GM13977 (cell line): ENCODE measurements at regions not wholly inside any gene's neighbourhood (a gene's known extent, or its start where the extent isn't known, plus 50 kb on each side); places are given as distances from the start of the nearest gene placed in this dataset.

Experiments used
- DNase-seq: peaks from one replicate; pipeline ENCODE4 v3.0.0; 2012; ENCODE audit warnings: low spot score
- in situ Hi-C: fragments of 300-500 bp; cut with MboI; formaldehyde crosslinking; loops from one replicate; pipeline ENCODE4 v1.12.0; 2022; ENCODE audit warnings: low sequenced_read_pairs, low pct_unique_long_range_greater_than_20kb, mixed read lengths, inconsistent platforms; ENCODE audit not compliant: unreplicated experiment
- TF ChIP-seq, protein P1 (sequence below): IDR thresholded peaks from 2 replicates; pipeline ENCODE4 v1.5.1; 2012; ENCODE audit warnings: mild to moderate bottlenecking, control low read depth; ENCODE audit not compliant: insufficient read depth; ENCODE audit errors: extremely low read depth, missing control alignments

DNA sequence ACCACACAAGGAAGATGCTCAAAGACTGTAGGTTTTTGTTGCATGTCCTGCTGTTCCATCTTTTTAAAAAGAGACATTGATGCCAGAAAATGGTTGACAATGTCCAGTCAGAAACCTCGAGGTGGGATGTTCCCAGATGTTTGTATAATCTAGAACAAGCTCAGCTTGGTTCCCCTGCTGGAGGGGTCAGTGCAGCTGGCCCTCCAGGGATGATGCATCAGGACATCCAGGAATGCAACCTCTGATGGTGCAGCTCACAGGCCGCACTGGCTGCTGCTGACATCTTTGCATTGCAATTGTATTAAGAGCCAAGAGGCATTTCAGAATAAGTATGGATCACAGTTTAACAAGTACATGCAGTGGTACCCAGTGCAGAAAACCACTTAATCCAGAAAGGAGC, 122.4 kb downstream of the MED10 start:
- in situ Hi-C loops = no loop called here
- TF ChIP-seq, protein P1, sequence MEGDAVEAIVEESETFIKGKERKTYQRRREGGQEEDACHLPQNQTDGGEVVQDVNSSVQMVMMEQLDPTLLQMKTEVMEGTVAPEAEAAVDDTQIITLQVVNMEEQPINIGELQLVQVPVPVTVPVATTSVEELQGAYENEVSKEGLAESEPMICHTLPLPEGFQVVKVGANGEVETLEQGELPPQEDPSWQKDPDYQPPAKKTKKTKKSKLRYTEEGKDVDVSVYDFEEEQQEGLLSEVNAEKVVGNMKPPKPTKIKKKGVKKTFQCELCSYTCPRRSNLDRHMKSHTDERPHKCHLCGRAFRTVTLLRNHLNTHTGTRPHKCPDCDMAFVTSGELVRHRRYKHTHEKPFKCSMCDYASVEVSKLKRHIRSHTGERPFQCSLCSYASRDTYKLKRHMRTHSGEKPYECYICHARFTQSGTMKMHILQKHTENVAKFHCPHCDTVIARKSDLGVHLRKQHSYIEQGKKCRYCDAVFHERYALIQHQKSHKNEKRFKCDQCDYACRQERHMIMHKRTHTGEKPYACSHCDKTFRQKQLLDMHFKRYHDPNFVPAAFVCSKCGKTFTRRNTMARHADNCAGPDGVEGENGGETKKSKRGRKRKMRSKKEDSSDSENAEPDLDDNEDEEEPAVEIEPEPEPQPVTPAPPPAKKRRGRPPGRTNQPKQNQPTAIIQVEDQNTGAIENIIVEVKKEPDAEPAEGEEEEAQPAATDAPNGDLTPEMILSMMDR = no peak
- no peak for DNase-seq

DNA sequence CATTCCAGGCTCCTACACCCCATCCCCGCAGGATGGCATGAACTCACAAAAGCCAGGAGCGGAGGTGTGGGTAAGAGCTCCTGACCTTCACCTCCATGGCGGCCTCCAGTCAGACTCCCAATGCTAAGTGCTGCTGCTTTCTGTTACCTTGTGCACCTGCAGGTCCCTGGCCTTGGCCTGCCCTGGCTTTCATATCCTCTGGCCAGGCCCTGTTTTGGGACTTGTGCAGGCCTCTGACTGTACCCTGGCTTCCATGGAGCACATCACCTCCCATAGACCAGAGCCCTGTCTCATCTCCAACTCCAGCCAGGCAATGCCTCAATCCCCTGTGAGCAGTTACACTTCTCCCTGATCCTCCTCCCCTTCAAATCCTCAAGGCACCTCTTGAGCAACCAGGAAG, 124.5 kb downstream of the MED10 start:
- in situ Hi-C loops = no loop called here
- DNase-seq = no peak
- TF ChIP-seq, protein P1 = no peak

DNA sequence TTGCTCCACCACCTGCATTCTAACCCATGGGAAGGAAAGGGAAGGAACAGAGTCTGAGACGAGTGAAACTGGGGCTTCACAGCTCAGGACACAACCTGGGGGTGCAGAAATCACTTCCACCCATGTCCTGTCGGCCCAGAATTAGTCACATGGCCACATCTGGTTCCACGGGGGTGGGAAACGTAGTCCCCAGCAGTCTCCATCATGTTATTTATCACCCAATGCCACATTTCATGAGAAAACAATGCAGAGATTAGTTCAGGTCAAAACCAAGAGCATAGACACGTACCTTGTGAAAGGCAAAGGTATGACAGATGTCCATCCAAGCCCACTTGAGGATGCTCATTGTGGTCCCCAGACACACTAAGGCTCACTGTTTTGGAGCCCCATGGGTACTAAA, 125.1 kb downstream of the MED10 start:
- TF ChIP-seq, protein P1 = no peak
- DNase-seq = no peak
- in situ Hi-C loops = no loop called here

DNA sequence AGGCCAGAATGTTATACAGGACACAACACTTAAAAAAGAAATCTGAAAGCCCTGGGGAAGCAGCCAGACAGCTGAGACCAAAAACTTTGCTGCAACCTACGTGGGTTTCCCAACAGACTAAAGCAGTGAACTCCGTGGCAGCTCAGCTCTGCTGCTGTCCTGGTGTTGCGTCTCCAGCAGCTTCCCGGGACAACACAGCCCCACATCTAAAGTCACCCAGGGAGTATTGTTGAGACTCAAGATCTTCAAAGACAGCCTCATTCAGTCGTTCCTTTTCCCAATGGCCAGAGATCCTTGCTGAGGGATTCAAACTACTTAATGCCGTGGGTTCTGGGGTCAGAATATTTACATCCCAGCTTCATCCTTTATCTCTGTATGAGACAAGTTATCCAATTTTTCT, 125.8 kb downstream of the MED10 start:
- TF ChIP-seq, protein P1 = no peak
- no peak for DNase-seq
- in situ Hi-C loops = no loop called here

DNA sequence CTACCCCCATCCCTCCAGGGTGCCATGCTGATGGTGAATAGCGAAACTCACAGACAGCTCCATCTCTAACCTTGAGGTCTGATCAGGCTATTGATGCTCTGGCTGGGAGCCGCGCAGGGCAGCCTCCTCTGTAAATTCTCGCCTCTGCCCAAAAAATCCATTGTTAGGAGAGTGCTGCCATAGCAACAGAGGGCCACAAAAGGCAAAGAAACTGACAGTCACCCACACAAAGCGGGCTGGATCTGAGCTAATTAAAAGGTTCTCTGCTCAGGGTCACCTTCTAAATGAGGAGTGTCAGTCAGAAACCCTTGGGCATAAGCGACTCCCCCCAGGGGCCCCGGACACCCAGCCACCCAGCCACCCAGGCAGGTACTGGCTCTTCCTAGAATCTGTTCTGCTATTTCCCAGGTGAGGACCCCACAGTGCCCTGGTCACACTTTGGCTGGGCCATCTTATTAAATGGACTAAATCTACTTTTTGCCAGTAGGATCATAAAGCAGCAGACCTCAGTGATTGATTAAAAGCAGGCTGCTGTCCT, 126.7 kb downstream of the MED10 start:
- in situ Hi-C loops = no loop called here
- no peak for DNase-seq
- TF ChIP-seq, protein P1 = no peak

DNA sequence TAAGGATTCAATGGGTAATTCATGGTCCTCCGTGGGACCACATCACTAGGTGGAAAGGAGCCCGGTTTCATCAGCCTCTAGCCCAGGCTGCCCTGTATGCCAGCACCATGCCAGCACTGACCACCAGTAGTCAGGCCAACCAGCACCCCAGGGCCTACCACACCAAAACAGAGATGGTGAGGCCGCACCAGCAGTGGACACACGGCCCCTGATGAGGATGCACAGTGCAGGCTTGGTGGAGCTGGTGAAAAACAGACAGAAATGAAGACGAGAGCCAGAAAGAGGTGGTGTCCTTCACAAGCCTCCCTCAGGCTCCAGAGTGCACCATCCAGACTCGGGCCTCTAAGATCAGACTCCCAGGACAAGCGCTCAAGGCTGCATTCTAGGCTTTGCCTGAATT, 128.2 kb downstream of the MED10 start:
- DNase-seq = no peak
- in situ Hi-C loops = no loop called here

More for the DNA sequence above, 128.2 kb downstream of the MED10 start:
- TF ChIP-seq, protein P1 = no peak
